GM19240 (cell line): ENCODE measurements at regions not wholly inside any gene's neighbourhood (a gene's known extent, or its start where the extent isn't known, plus 50 kb on each side); places are given as distances from the start of the nearest gene placed in this dataset.
"Not testable (repeated sequence)": the region's sequence is repeated elsewhere in the genome, so short reads cannot be mapped to it uniquely, and the experiment has no call there.

Experiments used
- DNase-seq: peaks from one replicate; pipeline ENCODE4 v3.0.0; 2011; ENCODE audit warnings: low spot score; ENCODE audit not compliant: insufficient read length

DNA sequence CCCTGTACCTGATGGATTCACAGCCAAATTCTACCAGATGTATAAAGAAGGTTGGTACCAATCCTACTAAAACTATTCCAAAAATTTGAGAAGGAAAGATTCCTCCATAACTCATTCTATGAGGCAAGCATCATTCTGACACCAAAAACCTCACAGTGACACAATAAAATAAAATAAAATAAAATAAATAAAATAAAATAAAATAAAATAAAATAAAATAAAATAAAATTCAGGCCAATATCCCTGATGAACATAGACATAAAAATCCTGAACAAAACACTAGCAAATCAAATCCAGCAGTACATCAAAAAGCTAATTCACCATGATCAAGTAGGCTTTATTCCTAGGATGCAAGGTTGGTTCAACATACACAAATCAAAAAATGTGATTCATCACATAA, 108.1 kb downstream of the PROX1 start:
- not testable (repeated sequence) for DNase-seq

GRCh38 chr1:214101246-214101645, 113.5 kb downstream of the PROX1 start:
- DNase-seq = no peak

DNA sequence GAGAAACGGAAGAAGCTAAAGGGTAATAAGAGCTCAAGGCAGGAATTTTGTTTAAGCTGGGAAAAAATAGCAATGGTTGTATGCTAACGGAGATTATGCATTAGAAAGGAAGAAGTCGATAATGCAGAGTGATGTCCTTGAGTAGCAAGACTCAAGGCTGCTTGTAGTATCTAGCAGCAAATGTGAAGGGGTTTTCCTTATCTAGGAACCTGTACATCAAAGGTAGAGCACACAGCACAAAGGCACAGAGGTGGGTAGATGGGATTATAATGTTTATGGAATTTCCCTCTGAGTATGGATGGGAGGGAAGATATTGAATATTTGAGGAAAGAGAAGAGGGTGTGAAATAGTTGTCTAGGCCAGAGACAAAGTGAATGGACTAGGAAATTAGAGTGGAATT, 114.1 kb downstream of the PROX1 start:
- no peak for DNase-seq

DNA sequence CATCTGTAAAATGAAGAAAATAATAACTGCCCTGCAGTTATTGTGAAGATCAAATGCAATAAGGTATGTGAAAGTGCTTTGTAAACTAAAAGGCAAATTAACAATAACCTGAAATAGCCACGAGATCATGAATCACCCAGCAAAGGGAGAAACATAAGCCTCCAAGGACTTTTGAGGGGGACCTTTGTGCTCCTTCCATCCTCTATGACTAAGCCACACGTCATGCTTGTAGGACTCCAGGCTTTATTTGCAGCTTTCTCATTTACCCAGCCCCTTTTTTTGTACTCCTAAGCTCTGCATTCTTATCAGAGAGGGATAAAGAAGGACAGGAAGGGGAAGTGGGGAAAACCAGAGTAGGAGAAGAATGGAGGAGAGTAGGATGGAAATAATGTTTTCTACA, 115.1 kb downstream of the PROX1 start:
- DNase-seq = no peak

DNA sequence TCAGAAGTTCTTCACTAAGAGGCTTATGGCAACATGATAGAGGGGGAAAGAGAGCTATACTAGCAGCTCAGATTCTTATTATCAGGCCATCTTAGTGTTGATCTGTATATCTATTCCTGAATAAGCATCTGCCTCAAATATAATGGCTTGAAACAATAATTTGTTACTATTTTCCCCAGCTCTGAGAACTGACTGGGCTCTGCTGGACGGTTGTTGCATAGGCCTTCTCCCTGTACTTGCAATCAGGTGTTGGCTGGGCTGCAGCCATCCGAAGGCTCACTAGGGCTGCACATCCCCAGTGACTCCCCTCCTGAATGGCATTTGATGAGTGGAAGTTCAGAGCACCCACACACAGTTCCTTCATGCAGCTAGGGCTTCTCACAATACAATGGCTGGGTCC, 116.0 kb downstream of the PROX1 start:
- no peak for DNase-seq

DNA sequence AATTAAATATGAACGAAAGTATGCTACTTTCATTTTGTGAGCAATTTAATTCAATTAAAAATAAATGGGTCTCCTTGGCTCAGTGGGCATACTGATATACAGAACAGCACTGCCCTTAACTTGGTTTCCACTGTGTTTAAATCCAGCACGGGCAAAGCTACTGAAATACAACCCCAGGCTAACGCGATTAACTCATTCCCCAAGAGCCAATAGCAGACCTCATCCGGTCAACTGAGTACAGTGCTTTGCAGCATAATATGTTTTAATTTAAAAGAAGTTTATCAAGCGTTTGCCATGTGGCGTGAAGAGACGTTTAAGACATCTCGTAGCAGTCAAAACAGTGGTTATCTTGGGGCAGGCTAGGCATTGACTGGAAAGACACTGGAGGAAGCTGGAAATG, 118.6 kb downstream of the PROX1 start:
- DNase-seq = no peak

- DNase-seq = no peak
Observed at GRCh38 chr1:214107322-214108096, 119.7 kb downstream of the PROX1 start.

DNA sequence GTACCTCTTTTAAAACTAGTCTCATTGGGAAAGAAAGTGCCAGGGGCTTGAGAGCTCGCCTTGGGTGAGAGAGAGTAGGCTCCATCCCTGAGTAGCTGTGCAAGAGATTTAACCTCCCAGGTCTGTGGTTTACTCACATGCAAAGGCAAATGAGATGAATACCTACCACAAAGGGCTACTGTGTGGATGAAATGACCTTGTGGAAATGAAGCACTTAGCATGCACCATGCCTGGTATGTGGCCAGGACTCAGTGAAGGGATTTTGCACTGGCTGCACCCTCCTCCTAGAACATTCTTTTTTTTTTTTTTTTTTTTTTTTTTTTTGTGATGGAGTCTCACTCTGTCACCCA, 120.3 kb downstream of the PROX1 start:
- DNase-seq = no peak

DNA sequence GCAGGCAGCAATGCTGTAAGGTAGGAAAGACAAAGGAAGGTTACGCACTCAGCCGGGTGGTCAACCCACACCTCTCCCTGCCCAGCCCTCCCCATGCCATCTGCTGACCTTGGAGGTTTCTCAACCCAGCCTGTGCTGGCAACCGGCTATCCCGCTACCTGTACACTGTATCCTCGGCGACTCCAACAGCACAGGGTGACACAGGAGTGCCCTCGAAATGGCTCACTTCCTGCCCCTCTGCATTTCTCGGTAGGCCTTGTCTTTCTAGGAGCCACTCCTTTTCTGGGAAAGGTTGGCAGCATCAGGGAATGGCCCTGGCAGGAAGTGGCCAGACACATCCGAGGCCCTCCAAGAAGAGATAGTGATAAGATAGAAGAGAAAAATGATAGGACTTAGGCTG, 124.0 kb downstream of the PROX1 start:
- DNase-seq = no peak

- DNase-seq = no peak
Observed at GRCh38 chr1:214116258-214116657, 128.5 kb downstream of the PROX1 start.

DNA sequence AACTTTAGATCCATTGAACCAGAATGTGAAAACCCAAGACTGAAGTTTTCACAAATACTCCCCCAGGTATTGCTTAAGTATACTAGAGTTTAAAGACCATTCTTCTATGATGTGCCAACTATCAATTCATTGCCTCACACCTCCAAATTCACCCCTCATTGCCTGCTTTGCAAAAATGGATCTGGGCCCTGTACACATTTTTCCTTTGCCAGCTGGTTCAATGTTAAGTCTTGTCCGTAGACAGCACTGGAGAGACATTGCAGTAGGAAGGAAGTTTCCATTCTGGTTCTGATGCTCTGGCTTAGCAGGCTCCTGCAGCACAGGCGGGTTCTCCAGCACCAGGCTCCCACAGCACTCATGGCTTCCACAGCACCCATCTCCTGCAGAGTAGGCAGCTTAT, 130.0 kb downstream of the PROX1 start:
- DNase-seq = no peak

GRCh38 chr1:214120191-214120590, 132.4 kb downstream of the PROX1 start:
- no peak for DNase-seq

DNA sequence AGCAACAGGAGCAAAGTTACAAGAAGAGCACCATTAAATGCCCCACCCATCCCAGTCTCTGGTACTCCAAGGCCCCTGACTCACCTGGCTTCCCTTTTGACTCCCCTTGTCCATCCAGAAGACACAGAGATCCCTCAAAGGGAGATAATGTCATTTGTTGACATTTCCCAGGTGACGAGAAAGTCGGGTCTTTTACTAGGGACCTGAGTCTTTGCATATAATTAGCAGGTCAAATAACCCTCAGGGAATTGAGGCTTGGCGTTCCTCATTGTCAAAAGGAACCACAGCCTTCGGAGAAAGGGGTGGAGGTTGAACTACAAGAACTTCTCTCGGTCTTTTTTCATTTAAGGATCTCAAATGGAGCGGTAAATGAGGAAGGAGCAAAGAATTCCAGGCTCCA, 133.2 kb downstream of the PROX1 start:
- DNase-seq = no peak

- no peak for DNase-seq
Observed at GRCh38 chr1:214122110-214122509, 134.3 kb downstream of the PROX1 start.

DNA sequence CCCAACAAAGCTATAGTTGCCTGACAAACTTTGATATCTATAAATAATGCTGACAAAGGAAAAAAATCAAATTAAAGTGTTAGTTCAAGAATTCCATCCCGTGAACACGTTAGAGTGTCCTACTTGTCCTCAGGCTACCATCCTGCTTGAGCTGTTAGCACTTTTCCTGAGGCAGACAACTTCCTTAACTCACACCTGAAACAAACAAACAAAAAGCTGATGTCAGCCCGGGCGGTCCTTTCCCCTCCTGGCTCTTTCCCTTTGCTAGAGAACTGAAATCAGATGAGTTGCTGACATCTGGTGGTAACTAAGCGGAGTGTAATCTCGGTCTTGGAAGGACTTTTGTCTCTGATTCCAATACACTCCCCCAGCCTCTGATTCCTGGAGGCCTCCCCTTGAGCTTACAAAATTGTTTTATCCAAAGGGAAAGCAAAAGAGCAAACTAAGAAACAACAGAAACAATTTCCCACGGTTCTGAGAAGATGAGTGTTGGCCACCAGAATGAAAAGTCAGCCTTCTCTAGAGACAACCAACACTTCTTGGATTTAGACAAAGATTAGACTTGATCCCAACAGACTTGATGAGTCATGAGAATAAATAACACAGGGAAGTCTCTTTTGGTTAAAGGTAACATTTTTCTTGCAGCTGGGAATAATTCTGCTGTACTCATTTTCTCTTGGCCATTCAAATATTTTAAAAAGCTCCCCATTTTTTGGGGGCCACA, 135.4 kb downstream of the PROX1 start:
- DNase-seq = peak; percentile 20

- DNase-seq = no peak
Observed at GRCh38 chr1:214124281-214124805, 136.6 kb downstream of the PROX1 start.

GRCh38 chr1:214124915-214125314, 137.1 kb downstream of the PROX1 start:
- no peak for DNase-seq

DNA sequence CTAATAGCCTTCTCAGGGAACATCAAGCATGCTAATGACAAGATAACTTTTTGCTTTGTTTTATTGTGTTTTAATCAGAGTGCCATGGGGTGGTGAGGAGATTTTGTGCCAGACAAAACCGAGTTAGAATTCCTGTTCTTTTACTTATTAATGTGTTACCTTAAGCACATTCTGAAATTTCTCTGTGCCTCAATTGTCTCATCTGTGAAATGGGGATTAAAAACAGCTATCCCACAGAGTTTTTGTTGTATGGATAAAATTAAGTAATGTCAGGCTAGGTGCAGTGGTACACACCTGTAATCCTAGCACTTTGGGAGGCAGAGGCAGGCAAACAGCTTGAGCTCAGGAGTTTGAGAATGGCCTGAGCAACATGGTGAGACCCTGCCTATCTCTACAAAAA, 138.0 kb downstream of the PROX1 start:
- no peak for DNase-seq

- DNase-seq = no peak
Observed at GRCh38 chr1:214126697-214127146, 138.9 kb downstream of the PROX1 start.

DNA sequence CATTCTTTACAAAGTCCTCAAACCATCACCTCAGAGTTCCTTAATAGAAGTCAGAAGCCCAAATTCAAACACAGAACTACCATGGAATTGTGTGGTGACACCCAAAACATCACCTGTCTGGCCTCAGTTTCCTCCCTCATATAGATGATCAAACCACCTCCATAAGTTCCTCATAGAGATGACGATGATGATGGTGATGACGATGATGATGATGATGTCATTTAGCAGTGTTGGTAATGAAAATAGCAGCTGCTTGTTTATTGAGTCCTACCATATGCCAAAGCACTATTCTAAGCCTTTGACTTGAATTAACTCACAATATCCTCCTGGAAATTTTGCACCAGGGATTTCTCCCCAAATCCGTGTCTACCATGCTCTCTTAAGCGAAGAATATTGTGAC, 139.9 kb downstream of the PROX1 start:
- DNase-seq = no peak

DNA sequence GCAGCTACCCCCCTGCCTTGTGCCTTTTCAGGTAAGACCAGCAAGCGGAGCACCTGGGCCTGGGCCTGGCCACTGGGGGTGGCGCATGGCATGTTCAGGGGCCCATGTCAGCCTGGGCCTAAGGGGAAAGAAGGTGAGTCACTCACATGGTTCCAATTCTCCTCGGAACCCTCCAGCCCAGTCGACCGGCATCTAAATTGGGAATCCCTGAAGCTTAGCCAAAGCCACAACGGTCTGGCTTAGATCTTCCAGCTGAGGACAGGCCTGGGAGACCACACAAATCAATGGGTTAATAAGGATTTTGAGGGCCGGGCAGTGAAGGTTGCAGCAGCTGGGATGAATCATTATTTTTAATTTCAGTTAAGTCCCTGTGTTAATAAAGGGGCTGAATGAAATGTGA, 145.1 kb upstream of the SMYD2 start:
- DNase-seq = no peak

GRCh38 chr1:214136324-214136919, 144.5 kb upstream of the SMYD2 start:
- no peak for DNase-seq
